ENCODE measurements at regions not wholly inside any gene's neighbourhood (a gene's known extent, or its start where the extent isn't known, plus 50 kb on each side); places are given as distances from the start of the nearest gene placed in this dataset.

- no peak for TF ChIP-seq TEAD1 (CRISPR knock-in tag; IDR thresholded peaks at IDR 0.05)
- no peak for TF ChIP-seq AR (CRISPR knock-in tag; IDR thresholded peaks at IDR 0.05)
- no peak for TF ChIP-seq ZNF263 (CRISPR knock-in tag; IDR thresholded peaks at IDR 0.05; ENCODE audit: low read depth)
- no peak for TF ChIP-seq ZSCAN18 (CRISPR knock-in tag; IDR thresholded peaks at IDR 0.05)
- TF ChIP-seq RELA (CRISPR knock-in tag; IDR thresholded peaks at IDR 0.05; ENCODE audit: borderline replicate concordance), result no peak
- TF ChIP-seq IRF2 (CRISPR knock-in tag; IDR thresholded peaks at IDR 0.05; ENCODE audit: borderline replicate concordance, low read depth), result no peak
- no peak for TF ChIP-seq ZNF317 (CRISPR knock-in tag; IDR thresholded peaks at IDR 0.05; ENCODE audit: borderline replicate concordance, low read depth)
- no peak for TF ChIP-seq ATF2 (CRISPR knock-in tag; IDR thresholded peaks at IDR 0.05; ENCODE audit: borderline replicate concordance, low read depth)
- no peak for TF ChIP-seq HMGA2 (CRISPR knock-in tag; IDR thresholded peaks at IDR 0.05)
- TF ChIP-seq FOXK1 (CRISPR knock-in tag; IDR thresholded peaks at IDR 0.05), result no peak
- no peak for TF ChIP-seq NR1H2 (CRISPR knock-in tag; IDR thresholded peaks at IDR 0.05)
- TF ChIP-seq JUN (CRISPR knock-in tag; IDR thresholded peaks at IDR 0.05), result no peak
- TF ChIP-seq ZNF671 (CRISPR knock-in tag; IDR thresholded peaks at IDR 0.05), result no peak
- TF ChIP-seq ZMAT4 (CRISPR knock-in tag; IDR thresholded peaks at IDR 0.05), result no peak
- no peak for TF ChIP-seq E2F5 (CRISPR knock-in tag; IDR thresholded peaks at IDR 0.05)
- no peak for TF ChIP-seq MAX (CRISPR knock-in tag; IDR thresholded peaks at IDR 0.05)
- TF ChIP-seq ZNF416 (CRISPR knock-in tag; IDR thresholded peaks at IDR 0.05), result no peak
- TF ChIP-seq ETV6 (CRISPR knock-in tag; IDR thresholded peaks at IDR 0.05), result no peak
- ATAC-seq (no peak), DNase-seq (ENCODE audit: low spot score) (no peak)
- Mint-ChIP-seq H3K9me3 (no peaks in the 10 kb centered on the region), H3K4me1 (no peaks in the 10 kb centered on the region; the same call in 1 of the 2 replicates), H3K27ac (no peak overlapping the region), H3K27me3 (ENCODE audit: low read depth) (no peaks in the 10 kb centered on the region), H3K36me3 (no peaks in the 10 kb centered on the region), H3K4me3 (no peak overlapping the region)
- ChIA-PET CTCF (no interaction called here), POLR2A (no interaction called here)
Measured at GRCh38 chr11:122207921-122208764, 92.1 kb upstream of the BLID start.

- H3K4me3 Mint-ChIP-seq, result no peak overlapping the region
- H3K9me3 Mint-ChIP-seq, result no peaks in the 10 kb centered on the region
- H3K36me3 Mint-ChIP-seq, result no peaks in the 10 kb centered on the region
- peaks cover 4% of the 10 kb centered on the region for H3K4me1 Mint-ChIP-seq
- ATAC-seq (no peak), DNase-seq (ENCODE audit: low spot score) (no peak)
- TF ChIP-seq IRF2 (CRISPR knock-in tag; IDR thresholded peaks at IDR 0.05; ENCODE audit: borderline replicate concordance, low read depth) (no peak), ZNF423 (CRISPR knock-in tag; IDR thresholded peaks at IDR 0.05) (no peak), FOXP1 (CRISPR knock-in tag; IDR thresholded peaks at IDR 0.05; ENCODE audit: borderline replicate concordance) (no peak), NR1H2 (CRISPR knock-in tag; IDR thresholded peaks at IDR 0.05) (no peak), SMAD4 (CRISPR knock-in tag; IDR thresholded peaks at IDR 0.05) (no peak), CBFB (CRISPR knock-in tag; IDR thresholded peaks at IDR 0.05; ENCODE audit: low read depth) (no peak), E2F1 (CRISPR knock-in tag; IDR thresholded peaks at IDR 0.05) (no peak), RELA (CRISPR knock-in tag; IDR thresholded peaks at IDR 0.05; ENCODE audit: borderline replicate concordance) (no peak)
- ChIA-PET POLR2A (interaction anchor here (0.5 kb wide), 1 partner anchor 751 kb away, joined by 6 read pairs; no protein-coding TSS in a partner anchor), CTCF (interaction anchor here (0.7 kb wide), 1 partner anchor 298 kb away, joined by 3 read pairs; no protein-coding TSS in a partner anchor)
- H3K27me3 Mint-ChIP-seq (ENCODE audit: low read depth), result no peaks in the 10 kb centered on the region
- no peak overlapping the region for H3K27ac Mint-ChIP-seq
Measured at GRCh38 chr11:122207505-122207904, 91.5 kb upstream of the BLID start.

Measured in WTC11 (cell line).